Activated CD8-positive, alpha-beta T cell treated with anti-CD3 and anti-CD28 coated beads, Interleukin-2, amount 10 ng/mL, durations not matched to agents 7 days and 5 days (primary cell): ENCODE measurements at regions not wholly inside any gene's neighbourhood (a gene's known extent, or its start where the extent isn't known, plus 50 kb on each side); places are given as distances from the start of the nearest gene placed in this dataset.

Source experiments
- ATAC-seq: fragments of 150-1000 bp; cut with Tn5 transposase; one replicate; pipeline ENCODE4 v1.10.0; 2021; ENCODE audit warnings: moderate library complexity
- CTCF ChIA-PET: fragments of 350-600 bp; sonication (Branson Sonifier 250); formaldehyde crosslinking; loops from one replicate; lab custom pipeline; 2021; ENCODE audit warnings: antibody characterized with exemption; lab: Charles Lee
- POLR2A ChIA-PET: fragments of 350-600 bp; sonication (Branson Sonifier 250); formaldehyde crosslinking; loops from one replicate; lab custom pipeline; 2021; ENCODE audit warnings: antibody characterized with exemption; lab: Charles Lee
- DNase-seq: peaks from one replicate; pipeline ENCODE4 v3.0.0-alpha.2; 2020
- H3K27ac Mint-ChIP-seq: one replicate; pipeline ENCODE4 v1.8.0; 2021; ENCODE audit warnings: mild to moderate bottlenecking, mixed read lengths
- H3K27me3 Mint-ChIP-seq: one replicate; pipeline ENCODE4 v1.8.0; 2021; ENCODE audit warnings: low read depth, mixed read lengths
- H3K36me3 Mint-ChIP-seq: one replicate; pipeline ENCODE4 v1.8.0; 2021; ENCODE audit warnings: low read depth, mixed read lengths
- H3K4me1 Mint-ChIP-seq: one replicate; pipeline ENCODE4 v1.8.0; 2021; ENCODE audit warnings: low read depth, mixed read lengths
- H3K4me3 Mint-ChIP-seq: one replicate; pipeline ENCODE4 v1.8.0; 2021; ENCODE audit warnings: mild to moderate bottlenecking, mixed read lengths
- H3K9me3 Mint-ChIP-seq: one replicate; pipeline ENCODE4 v1.8.0; 2022; ENCODE audit warnings: mixed read lengths; ENCODE audit not compliant: insufficient read depth

DNA sequence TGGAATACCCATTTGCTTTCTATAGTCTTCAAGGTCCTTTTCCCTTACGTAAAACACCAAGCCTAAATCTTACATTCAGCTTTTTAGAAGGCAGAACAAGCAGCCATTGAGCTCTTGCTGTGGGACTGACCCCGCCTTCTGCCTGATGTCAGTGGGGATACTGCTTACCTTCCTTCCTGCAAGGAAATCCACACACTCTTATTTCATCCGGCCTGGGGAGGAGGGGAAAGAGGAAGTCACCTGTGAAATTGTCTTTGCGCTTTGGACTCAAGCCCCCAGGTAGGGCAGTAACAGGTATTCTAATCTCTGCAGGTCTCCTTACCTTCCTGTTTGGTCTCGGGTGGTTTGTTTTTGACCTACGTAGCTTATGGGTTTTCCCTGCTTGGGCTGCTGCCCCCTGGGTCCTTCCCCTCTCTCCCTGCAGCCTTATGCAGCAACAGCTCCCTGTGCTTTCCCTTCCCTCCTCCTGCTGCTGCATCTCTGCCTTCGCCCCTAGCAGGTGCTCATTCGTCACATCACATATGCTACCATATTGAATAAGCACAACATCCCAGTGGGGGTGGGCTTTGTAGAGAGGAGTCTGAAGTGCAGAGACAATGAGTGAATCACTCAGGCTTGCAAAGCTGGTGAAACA is 402.5 kb upstream of the TRIB2 start:
- ChIA-PET POLR2A (no interaction called here), CTCF (interaction anchor here (0.6 to 1.8 kb wide), 3 partner anchors 8 to 19 kb away, joined by 3 to 5 read pairs (median 3); no protein-coding TSS in a partner anchor)
- Mint-ChIP-seq H3K4me1 (peaks cover 40% of the 10 kb centered on the region), H3K27ac (peak overlapping the region; percentile 24), H3K9me3 (peaks cover 7% of the 10 kb centered on the region), H3K4me3 (no peak overlapping the region), H3K27me3 (no peaks in the 10 kb centered on the region), H3K36me3 (peaks cover 3% of the 10 kb centered on the region)
- no peak for ATAC-seq
- no peak for DNase-seq

DNA sequence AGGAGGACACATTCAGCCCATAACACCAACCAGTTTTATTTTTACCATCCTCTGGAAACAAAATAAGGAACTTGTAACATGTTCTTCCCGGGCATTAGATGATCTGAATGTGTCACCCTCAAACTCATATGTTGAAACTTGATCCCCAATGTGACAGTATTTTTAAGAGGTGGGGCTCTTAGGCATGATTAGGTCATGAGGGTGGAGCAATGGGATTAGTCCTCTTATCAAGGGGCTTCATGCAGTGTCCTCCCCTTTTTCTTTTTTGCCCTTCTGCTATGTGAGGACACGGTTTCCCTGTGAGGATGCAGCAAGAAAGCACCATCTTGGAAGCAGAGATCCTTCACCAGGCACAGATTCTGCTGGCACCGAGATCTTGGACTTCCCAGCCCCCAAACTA is 401.5 kb upstream of the TRIB2 start:
- Mint-ChIP-seq H3K4me3 (no peak overlapping the region), H3K9me3 (peaks cover 7% of the 10 kb centered on the region)

DNA sequence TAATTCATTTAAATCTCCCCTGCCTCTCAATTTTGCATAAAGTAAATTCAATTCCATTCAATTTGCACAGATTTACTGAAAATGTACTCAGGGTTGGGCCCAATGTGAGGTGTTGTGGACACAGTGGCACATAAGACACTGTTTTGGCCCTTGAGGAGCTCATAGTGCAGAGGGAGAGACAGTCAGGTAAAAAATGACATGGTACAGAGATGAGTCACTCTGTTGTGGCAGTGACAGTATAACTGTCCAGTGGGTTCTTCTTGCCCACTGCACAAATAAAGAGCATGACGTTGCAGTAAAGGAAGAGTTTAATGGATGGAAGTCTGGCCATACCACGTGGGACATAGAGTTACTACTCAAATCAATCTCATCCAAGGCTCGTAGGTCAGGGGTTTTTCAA is 400.3 kb upstream of the TRIB2 start:
- DNase-seq (no peak), ATAC-seq (no peak)
- POLR2A ChIA-PET = no interaction called here
- CTCF ChIA-PET = no interaction called here
- H3K4me3 Mint-ChIP-seq = no peak overlapping the region
- no peaks in the 10 kb centered on the region for H3K9me3 Mint-ChIP-seq
- peaks cover 25% of the 10 kb centered on the region for H3K4me1 Mint-ChIP-seq
- no peak overlapping the region for H3K27ac Mint-ChIP-seq
- H3K36me3 Mint-ChIP-seq = no peaks in the 10 kb centered on the region
- H3K27me3 Mint-ChIP-seq = no peaks in the 10 kb centered on the region

More for the DNA sequence above, 401.5 kb upstream of the TRIB2 start:
- Mint-ChIP-seq H3K27me3 (no peaks in the 10 kb centered on the region), H3K4me1 (peaks cover 33% of the 10 kb centered on the region), H3K27ac (no peak overlapping the region), H3K36me3 (peaks cover 2% of the 10 kb centered on the region)
- ATAC-seq (no peak), DNase-seq (no peak)
- POLR2A ChIA-PET = no interaction called here
- CTCF ChIA-PET = no interaction called here

DNA sequence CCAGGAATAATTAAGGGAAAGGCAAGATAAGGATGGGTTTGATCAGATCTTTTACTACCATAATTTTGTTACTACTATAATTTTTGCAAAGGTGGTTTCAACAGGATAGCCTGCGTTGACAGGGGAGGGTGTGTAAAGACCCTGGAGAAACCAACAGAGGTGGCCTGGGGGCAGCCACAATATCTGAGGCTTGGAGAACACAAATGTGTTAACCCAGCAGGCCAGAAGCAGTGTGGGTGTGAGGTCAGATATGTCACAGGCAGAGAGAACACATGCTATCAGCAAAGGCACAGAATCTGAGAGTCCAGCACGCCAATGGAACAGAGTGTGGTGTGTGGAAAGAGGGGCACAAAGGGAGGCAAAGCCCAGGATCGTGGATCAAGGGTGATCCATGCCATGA is 399.4 kb upstream of the TRIB2 start:
- H3K27ac Mint-ChIP-seq = no peak overlapping the region
- H3K4me3 Mint-ChIP-seq = no peak overlapping the region
- ChIA-PET POLR2A (no interaction called here), CTCF (interaction anchor here (0.6 kb wide), 1 partner anchor 15 kb away, joined by 3 read pairs; no protein-coding TSS in a partner anchor)
- ATAC-seq (no peak), DNase-seq (no peak)
- no peaks in the 10 kb centered on the region for H3K36me3 Mint-ChIP-seq
- no peaks in the 10 kb centered on the region for H3K27me3 Mint-ChIP-seq
- peaks cover 25% of the 10 kb centered on the region for H3K4me1 Mint-ChIP-seq
- H3K9me3 Mint-ChIP-seq = no peaks in the 10 kb centered on the region

DNA sequence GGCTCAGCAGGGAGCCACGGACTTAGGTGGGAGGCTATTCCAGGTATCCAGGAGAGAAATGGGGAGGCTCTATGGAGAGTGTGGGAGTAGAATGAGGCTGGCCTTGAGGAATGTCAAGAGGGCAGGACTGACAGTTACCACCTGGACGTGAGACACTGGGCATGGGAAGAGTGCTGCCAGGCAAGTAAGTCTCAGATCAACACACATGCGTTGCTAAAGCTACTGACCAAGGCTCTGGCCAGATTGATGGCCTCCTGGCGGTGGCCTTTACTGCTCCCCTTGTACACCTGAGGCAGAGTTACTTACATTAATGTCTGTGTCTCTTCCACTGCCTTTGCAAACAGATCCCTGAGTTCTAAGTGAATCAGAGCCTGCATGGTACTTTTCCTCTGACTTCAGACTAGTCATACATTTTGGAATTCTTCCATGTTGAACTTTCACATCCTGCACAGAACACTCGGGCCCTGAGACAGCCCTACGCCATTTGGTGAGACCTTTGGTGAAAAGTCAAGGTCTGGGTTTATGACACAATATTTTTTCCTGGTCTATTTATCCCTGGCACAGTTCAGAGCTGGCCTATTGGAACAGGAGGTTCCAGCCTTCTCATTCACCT is 398.8 kb upstream of the TRIB2 start:
- Mint-ChIP-seq H3K36me3 (no peaks in the 10 kb centered on the region), H3K4me3 (no peak overlapping the region), H3K9me3 (no peaks in the 10 kb centered on the region), H3K4me1 (peaks cover 19% of the 10 kb centered on the region), H3K27me3 (no peaks in the 10 kb centered on the region), H3K27ac (no peak overlapping the region)
- POLR2A ChIA-PET = no interaction called here
- no peak for ATAC-seq
- CTCF ChIA-PET = interaction anchor here (1.3 kb wide), 1 partner anchor 398 kb away, joined by 4 read pairs; no protein-coding TSS in a partner anchor
- DNase-seq = no peak

DNA sequence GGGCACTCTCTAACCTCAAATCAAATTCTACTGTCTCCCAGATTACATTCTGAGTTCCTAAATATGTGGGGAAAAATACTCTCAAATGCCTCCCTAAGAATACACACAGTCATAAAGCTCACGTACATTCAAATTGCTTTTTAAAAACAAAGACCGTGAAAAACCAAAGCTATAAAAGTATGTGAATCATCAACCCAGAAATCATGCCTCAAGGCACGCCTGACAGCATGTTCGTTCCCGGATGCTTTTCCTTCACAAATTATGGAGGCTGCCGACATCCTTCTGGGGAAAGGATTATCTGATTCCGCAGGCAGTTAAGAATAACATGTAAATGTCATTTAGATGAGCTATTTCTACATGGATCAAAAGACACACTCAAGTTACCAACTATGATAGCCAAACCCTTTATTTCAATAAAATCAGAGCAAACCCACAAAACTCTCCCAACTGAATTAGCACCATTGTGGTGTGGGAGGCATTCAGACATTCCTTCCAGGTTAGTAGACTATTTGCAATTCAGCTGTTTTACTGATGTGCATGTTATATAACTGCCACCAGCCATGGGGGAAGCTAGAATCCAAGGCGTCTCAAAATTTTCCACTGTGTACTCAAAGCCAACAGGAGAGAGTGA is 398.2 kb upstream of the TRIB2 start:
- no peak for DNase-seq
- CTCF ChIA-PET = interaction anchor here (0.9 to 1.3 kb wide), 2 partner anchors 9 to 398 kb away, joined by 3 to 4 read pairs; no protein-coding TSS in a partner anchor
- no peak for ATAC-seq
- Mint-ChIP-seq H3K27ac (no peak overlapping the region), H3K4me3 (no peak overlapping the region), H3K4me1 (peaks cover 13% of the 10 kb centered on the region), H3K27me3 (no peaks in the 10 kb centered on the region), H3K9me3 (no peaks in the 10 kb centered on the region), H3K36me3 (no peaks in the 10 kb centered on the region)
- POLR2A ChIA-PET = no interaction called here

DNA sequence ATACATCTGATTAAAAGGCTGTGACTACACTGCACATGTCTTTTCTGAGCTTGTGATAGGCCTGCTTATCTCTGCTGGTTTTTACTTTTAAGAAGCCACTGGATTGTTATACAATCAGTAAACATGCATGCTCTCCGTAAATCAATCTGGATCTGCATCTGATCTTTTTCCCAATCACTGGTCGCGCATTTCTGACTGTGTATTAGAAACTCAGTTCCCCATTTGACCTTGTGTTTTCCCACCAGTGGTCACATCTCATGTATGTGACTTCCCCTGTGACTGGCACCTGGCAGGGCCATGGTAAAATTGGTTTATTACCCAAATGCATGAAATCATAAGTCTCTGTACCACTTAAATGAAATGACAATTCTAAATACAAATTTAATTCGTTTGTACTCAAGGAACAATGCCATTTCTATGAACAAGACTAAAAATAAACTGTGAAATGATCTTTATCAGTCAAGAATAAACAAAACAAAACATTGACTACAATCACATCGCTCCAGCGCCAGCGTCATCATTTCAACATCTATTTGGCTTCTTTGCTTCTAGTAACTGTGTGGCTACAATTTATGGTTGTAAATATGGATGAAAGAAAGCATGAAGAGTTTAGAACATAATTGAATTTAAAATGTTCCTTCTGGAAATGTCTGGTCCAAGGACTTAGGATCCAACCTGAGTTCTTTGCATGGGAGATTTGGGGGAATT is 396.6 kb upstream of the TRIB2 start:
- ChIA-PET CTCF (no interaction called here), POLR2A (no interaction called here)
- H3K4me1 Mint-ChIP-seq = no peaks in the 10 kb centered on the region
- H3K27me3 Mint-ChIP-seq = no peaks in the 10 kb centered on the region
- ATAC-seq (no peak), DNase-seq (no peak)
- H3K36me3 Mint-ChIP-seq = no peaks in the 10 kb centered on the region
- H3K4me3 Mint-ChIP-seq = no peak overlapping the region
- H3K9me3 Mint-ChIP-seq = no peaks in the 10 kb centered on the region
- no peak overlapping the region for H3K27ac Mint-ChIP-seq

DNA sequence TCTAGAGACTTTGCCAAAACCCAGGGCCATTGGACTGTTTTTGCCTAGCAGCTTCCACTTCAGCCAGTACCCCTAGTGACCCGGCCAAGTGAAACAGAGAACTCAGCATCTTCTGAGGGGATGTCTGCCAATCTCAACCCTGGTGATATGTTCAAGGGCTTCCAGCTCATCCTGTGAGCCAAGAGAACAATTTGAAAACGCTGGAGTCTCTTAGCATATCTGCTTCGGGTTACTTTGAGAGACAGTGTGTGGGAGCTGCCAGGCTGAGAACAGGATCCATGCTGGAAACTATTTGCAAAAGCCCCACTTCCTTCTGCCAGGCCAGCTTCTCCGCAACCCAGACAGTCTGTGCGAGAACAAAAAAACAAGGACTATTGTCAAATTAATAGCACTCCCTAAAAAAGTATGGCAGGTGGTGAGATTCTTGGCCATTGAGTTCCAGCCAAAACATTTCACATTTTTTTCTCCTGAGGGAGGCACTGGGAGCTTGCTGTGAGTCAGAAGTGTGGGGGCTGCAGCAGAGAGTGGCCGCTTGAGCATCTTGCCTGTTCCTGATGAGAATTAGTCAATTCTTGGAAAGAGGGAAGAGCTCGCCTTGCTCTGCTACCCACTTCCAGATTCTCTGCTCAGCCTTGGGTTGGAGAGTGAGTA is 395.6 kb upstream of the TRIB2 start:
- ATAC-seq = no peak
- ChIA-PET CTCF (no interaction called here), POLR2A (no interaction called here)
- H3K4me3 Mint-ChIP-seq = no peak overlapping the region
- H3K4me1 Mint-ChIP-seq = no peaks in the 10 kb centered on the region
- H3K27me3 Mint-ChIP-seq = no peaks in the 10 kb centered on the region
- H3K36me3 Mint-ChIP-seq = no peaks in the 10 kb centered on the region
- no peak for DNase-seq
- no peak overlapping the region for H3K27ac Mint-ChIP-seq
- H3K9me3 Mint-ChIP-seq = no peaks in the 10 kb centered on the region

DNA sequence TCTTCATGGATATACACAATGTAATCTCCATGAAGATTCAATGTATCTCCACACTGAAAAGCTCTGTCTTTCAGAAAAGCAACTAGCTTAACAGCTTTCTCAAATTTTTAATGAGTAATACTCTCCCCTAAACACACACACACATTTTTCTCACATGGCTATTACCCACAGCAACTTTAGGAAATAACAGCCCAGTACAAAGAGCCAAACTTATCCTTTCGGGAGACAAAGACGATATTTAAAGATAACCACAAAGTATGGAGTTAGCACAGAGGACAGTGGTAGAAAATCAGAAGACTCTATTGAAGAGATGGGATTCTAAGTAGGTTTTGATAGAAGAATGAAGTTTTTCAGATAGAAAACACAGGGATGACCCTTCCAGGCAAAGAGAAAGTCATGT is 394.9 kb upstream of the TRIB2 start:
- Mint-ChIP-seq H3K27ac (no peak overlapping the region), H3K9me3 (no peaks in the 10 kb centered on the region), H3K27me3 (peaks cover 2% of the 10 kb centered on the region), H3K36me3 (peaks cover 3% of the 10 kb centered on the region), H3K4me1 (no peaks in the 10 kb centered on the region), H3K4me3 (no peak overlapping the region)
- DNase-seq = no peak
- POLR2A ChIA-PET = no interaction called here
- CTCF ChIA-PET = interaction anchor here (0.9 kb wide), 1 partner anchor 8 kb away, joined by 3 read pairs; no protein-coding TSS in a partner anchor
- no peak for ATAC-seq

DNA sequence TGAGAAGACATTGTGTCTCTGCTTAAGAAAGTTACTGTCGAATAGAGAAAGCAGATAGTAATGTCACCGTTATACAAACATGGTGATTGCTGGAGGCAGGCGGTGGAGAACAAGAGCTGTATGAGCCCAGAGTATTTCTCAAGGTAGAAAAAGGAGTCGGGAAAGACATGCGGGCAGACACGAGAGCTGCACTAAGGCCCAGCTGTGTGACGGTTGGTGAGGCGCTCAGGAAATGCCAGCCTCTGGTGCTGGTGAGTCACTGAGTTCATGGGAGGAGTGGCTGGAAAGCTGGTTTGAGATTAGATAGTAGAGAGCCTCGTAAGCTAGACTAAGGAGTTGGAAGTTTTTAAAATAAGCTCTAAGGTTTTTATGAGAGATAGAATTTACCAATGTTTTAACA is 390.9 kb upstream of the TRIB2 start:
- Mint-ChIP-seq H3K4me1 (no peaks in the 10 kb centered on the region), H3K27ac (no peak overlapping the region), H3K36me3 (peaks cover 3% of the 10 kb centered on the region), H3K4me3 (no peak overlapping the region), H3K27me3 (peaks cover 2% of the 10 kb centered on the region), H3K9me3 (no peaks in the 10 kb centered on the region)
- POLR2A ChIA-PET = interaction anchor here (0.6 kb wide), 1 partner anchor 14 kb away, joined by 3 read pairs; no protein-coding TSS in a partner anchor
- ATAC-seq (no peak), DNase-seq (no peak)
- CTCF ChIA-PET = interaction anchor here (0.9 kb wide), 1 partner anchor 148 kb away, joined by 4 read pairs; no protein-coding TSS in a partner anchor

DNA sequence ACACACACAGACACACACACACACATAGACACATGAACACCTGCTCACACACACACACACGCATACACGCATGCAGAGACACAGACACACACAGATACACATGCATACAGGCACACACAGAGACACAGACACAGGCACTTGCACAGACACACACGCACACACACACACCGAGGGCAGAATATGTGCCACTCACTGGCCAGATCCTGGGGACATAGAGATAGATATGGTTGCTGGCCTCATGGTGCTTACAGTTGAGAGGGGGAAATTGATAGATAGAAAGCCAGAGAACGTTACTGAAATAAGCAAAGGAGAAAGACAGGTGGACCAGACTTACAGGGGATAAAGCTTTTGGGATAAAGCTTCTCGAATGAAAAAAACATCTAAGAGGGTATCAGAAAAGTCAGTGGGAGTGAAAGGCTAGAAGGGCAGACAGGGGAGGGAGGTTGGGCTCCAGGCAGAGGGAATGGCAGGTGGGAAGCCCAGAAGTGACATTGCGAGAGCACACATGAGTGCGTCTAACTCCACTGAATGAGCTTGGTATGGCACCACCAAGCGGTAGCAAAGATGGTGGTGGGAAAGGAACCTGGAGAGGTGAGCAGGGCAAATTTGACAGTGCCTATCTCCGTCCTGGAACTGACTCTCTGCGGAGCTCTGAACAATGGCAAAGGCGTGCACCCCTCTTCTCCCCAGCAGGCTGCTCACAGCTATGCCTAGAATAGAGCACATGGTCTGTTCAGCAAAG is 390.1 kb upstream of the TRIB2 start:
- Mint-ChIP-seq H3K36me3 (peaks cover 3% of the 10 kb centered on the region), H3K27ac (no peak overlapping the region), H3K4me3 (no peak overlapping the region), H3K4me1 (no peaks in the 10 kb centered on the region), H3K27me3 (peaks cover 2% of the 10 kb centered on the region), H3K9me3 (no peaks in the 10 kb centered on the region)
- DNase-seq (no peak), ATAC-seq (no peak)
- ChIA-PET POLR2A (no interaction called here), CTCF (interaction anchor here (0.9 kb wide), 2 partner anchors 149 to 496 kb away, joined by 3 to 4 read pairs; no protein-coding TSS in a partner anchor)
